CD4-positive, alpha-beta T cell (primary cell): ENCODE measurements at regions not wholly inside any gene's neighbourhood (a gene's known extent, or its start where the extent isn't known, plus 50 kb on each side); places are given as distances from the start of the nearest gene placed in this dataset.

Source experiments
- ATAC-seq: fragments of 200-7000 bp; cut with Tn5 transposase; one replicate; pipeline ENCODE4 v1.10.0; 2022; ENCODE audit warnings: mild to moderate bottlenecking; ENCODE audit not compliant: poor library complexity
- CTCF ChIA-PET: fragments of 350-600 bp; sonication (Branson Sonifier 250); formaldehyde crosslinking; loops from one replicate; lab custom pipeline; 2021; ENCODE audit warnings: antibody characterized with exemption, inconsistent platforms; lab: Charles Lee
- POLR2A ChIA-PET: fragments of 350-600 bp; sonication (Branson Sonifier 250); formaldehyde crosslinking; loops from one replicate; lab custom pipeline; 2021; ENCODE audit warnings: antibody characterized with exemption, inconsistent platforms; lab: Charles Lee
- DNase-seq, 14 experiments: peaks; one replicate each; pipeline ENCODE4 v3.0.0-alpha.2; 2013 to 2020; ENCODE audit warnings: mixed read lengths in 2 of 14
- H3K27ac ChIP-seq, 2 donors: one replicate each; pipeline versions ENCODE4 v1.5.1 to v1.7.0; 2013; ENCODE audit warnings: low read length in 2 of 2, low read depth in 1 of 2, mild to moderate bottlenecking in 1 of 2
- H3K27me3 ChIP-seq, 2 experiments: 1 replicate in 1 of 2; 2 replicates in 1 of 2; pipeline versions ENCODE4 v1.6.1 to v1.7.0; 2013; ENCODE audit warnings: low read length in 2 of 2, control low read depth in 1 of 2, mild to moderate bottlenecking in 1 of 2, moderate library complexity in 1 of 2; ENCODE audit not compliant: insufficient read depth in 2 of 2, control insufficient read depth in 1 of 2
- H3K36me3 ChIP-seq: one replicate; pipeline ENCODE4 v1.6.1; 2013; ENCODE audit warnings: low read length, control low read depth; ENCODE audit not compliant: insufficient read depth
- H3K4me1 ChIP-seq: one replicate; pipeline ENCODE4 v1.6.1; 2013; ENCODE audit warnings: low read length, control low read depth; ENCODE audit not compliant: insufficient read depth
- H3K4me3 ChIP-seq: one replicate; pipeline ENCODE4 v1.5.1; 2013; ENCODE audit warnings: mild to moderate bottlenecking, low read length, moderate library complexity
- H3K9me3 ChIP-seq, 2 experiments: 1 replicate in 1 of 2; 2 replicates in 1 of 2; pipeline versions ENCODE4 v1.6.1 to v1.7.0; 2013; ENCODE audit warnings: low read length in 2 of 2, mild to moderate bottlenecking in 2 of 2, control low read depth in 1 of 2, moderate library complexity in 1 of 2; ENCODE audit not compliant: control insufficient read depth in 1 of 2, insufficient read depth in 1 of 2
- H3K27ac Mint-ChIP-seq: one replicate; pipeline ENCODE4 v1.8.0; 2020; ENCODE audit warnings: mixed read lengths
- H3K27me3 Mint-ChIP-seq: one replicate; pipeline ENCODE4 v1.8.0; 2021; ENCODE audit warnings: mixed read lengths
- H3K36me3 Mint-ChIP-seq: one replicate; pipeline ENCODE4 v1.8.0; 2021; ENCODE audit warnings: low read depth, mixed read lengths
- H3K4me1 Mint-ChIP-seq: one replicate; pipeline ENCODE4 v1.8.0; 2021; ENCODE audit warnings: low read depth, mixed read lengths
- H3K4me3 Mint-ChIP-seq: one replicate; pipeline ENCODE4 v1.8.0; 2020; ENCODE audit warnings: mild to moderate bottlenecking, mixed read lengths
- H3K9me3 Mint-ChIP-seq: one replicate; pipeline ENCODE4 v1.8.0; 2020; ENCODE audit warnings: mixed read lengths
- CTCF ChIP-seq: fragments of 200-600 bp; IDR thresholded peaks from one replicate; pipeline ENCODE4 v1.8.0; 2022; ENCODE audit warnings: antibody characterized with exemption, mild to moderate bottlenecking
- intact Hi-C, 2 experiments: fragments of 100-400 bp; cut with DNase I in 1 of 2; cut with micrococcal nuclease in 1 of 2; formaldehyde crosslinking; loops; one replicate each; pipeline versions ENCODE4 v1.15.1 to v1.9.0; 2023 to 2025; cut with DNase I, micrococcal nuclease

- Histone ChIP-seq H3K27me3 (no peaks in the 10 kb centered on the region), H3K4me1 (no peaks in the 10 kb centered on the region), H3K36me3 (no peaks in the 10 kb centered on the region), H3K4me3 (no peak overlapping the region), H3K27ac (no peak overlapping the region), H3K9me3 (no peaks in the 10 kb centered on the region)
- Mint-ChIP-seq H3K4me1 (no peaks in the 10 kb centered on the region), H3K4me3 (no peak overlapping the region), H3K36me3 (no peaks in the 10 kb centered on the region), H3K27me3 (no peaks in the 10 kb centered on the region), H3K27ac (no peak overlapping the region), H3K9me3 (peaks cover 5% of the 10 kb centered on the region)
- CTCF ChIA-PET = no interaction called here
- TF ChIP-seq CTCF = no peak
- DNase-seq (no peak), ATAC-seq (no peak)
- intact Hi-C loops = no loop called here
- POLR2A ChIA-PET = no interaction called here
Observed at GRCh38 chr1:192099328-192099727, 58.9 kb upstream of the RGS18 start.

- ATAC-seq = no peak
Observed at GRCh38 chr1:192100686-192101468, 57.4 kb upstream of the RGS18 start.

GRCh38 chr1:192104128-192104527 lies 54.1 kb upstream of the RGS18 start:
- CTCF ChIA-PET = no interaction called here
- no peaks in the 10 kb centered on the region for H3K9me3 ChIP-seq
- peaks cover 7% of the 10 kb centered on the region for H3K9me3 Mint-ChIP-seq

More at GRCh38 chr1:192100686-192101468, 57.4 kb upstream of the RGS18 start:
- no peak for TF ChIP-seq CTCF
- ChIA-PET POLR2A (no interaction called here), CTCF (no interaction called here)
- Mint-ChIP-seq H3K27ac (no peak overlapping the region), H3K36me3 (no peaks in the 10 kb centered on the region), H3K4me3 (no peak overlapping the region), H3K4me1 (no peaks in the 10 kb centered on the region), H3K9me3 (peaks cover 5% of the 10 kb centered on the region), H3K27me3 (no peaks in the 10 kb centered on the region)
- H3K9me3 ChIP-seq = no peaks in the 10 kb centered on the region
- no peaks in the 10 kb centered on the region for H3K4me1 ChIP-seq
- H3K4me3 ChIP-seq = no peak overlapping the region
- no peak overlapping the region for H3K27ac ChIP-seq
- intact Hi-C loops = no loop called here
- DNase-seq = no peak
- H3K27me3 ChIP-seq = no peaks in the 10 kb centered on the region
- no peaks in the 10 kb centered on the region for H3K36me3 ChIP-seq

More at GRCh38 chr1:192104128-192104527, 54.1 kb upstream of the RGS18 start:
- ATAC-seq = no peak
- Mint-ChIP-seq H3K36me3 (no peaks in the 10 kb centered on the region), H3K27me3 (no peaks in the 10 kb centered on the region), H3K4me3 (no peak overlapping the region), H3K4me1 (no peaks in the 10 kb centered on the region), H3K27ac (no peak overlapping the region)
- POLR2A ChIA-PET = no interaction called here
- Histone ChIP-seq H3K27me3 (no peaks in the 10 kb centered on the region), H3K36me3 (no peaks in the 10 kb centered on the region), H3K4me1 (no peaks in the 10 kb centered on the region), H3K4me3 (no peak overlapping the region), H3K27ac (no peak overlapping the region)
- no peak for DNase-seq
- TF ChIP-seq CTCF = no peak
- intact Hi-C loops = no loop called here
